Left hindlimb (tissue), 1 donor: ENCODE measurements at regions not wholly inside any gene's neighbourhood (a gene's known extent, or its start where the extent isn't known, plus 50 kb on each side); places are given as distances from the start of the nearest gene placed in this dataset.

Experiments used
- DNase-seq: peaks from one replicate; pipeline ENCODE4 v3.0.0-alpha.2; 2018

DNA sequence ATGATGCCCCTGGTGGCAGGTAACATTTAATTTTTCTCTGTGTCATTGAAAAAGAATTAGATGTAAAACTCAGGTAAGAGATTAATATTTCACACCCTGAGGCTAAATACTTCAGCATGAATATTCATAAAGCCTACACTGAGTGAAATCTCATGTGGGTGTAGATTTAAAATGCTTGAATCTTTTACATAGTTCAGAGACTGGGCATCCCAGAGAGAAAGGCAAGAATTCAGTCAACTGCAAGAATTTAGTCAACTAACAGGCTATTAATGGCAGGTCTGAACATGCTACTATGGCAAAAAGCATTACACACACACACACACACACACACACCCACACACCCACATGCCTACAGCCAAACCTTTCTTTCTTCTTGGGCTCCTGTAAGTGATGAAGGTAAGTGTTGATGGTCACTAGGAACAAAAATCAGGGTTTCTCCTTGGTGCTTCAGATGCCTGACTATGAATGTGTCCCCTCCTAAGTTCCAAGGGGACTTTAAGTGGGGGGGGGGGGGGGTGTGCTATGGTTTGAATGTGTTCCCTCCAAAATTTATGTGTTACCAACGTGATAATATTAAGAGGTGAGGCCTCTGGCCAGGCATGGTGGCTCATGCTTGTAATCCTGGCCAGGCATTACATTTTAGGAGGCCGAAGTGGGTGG lies 63.7 kb upstream of the PSMD7 start:
- no peak for DNase-seq

DNA sequence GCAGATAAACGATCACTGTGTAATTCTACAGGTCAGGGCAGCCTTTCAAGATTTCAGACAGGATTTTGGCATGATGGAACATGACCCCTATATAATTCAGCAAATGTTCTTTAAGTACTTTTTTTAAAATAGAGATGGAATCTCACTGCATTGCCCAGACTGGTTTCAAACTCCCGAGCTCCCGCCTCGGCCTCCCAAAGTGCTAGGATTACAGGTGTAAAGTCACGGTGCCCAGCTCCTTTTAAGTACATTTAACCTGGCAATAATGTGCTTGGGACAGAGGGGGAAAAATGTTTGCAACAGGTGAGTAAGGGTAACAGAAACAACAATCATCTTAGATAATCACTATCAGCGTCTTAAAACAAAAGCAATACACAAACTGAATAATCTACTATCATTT lies 66.5 kb upstream of the PSMD7 start:
- no peak for DNase-seq

DNA sequence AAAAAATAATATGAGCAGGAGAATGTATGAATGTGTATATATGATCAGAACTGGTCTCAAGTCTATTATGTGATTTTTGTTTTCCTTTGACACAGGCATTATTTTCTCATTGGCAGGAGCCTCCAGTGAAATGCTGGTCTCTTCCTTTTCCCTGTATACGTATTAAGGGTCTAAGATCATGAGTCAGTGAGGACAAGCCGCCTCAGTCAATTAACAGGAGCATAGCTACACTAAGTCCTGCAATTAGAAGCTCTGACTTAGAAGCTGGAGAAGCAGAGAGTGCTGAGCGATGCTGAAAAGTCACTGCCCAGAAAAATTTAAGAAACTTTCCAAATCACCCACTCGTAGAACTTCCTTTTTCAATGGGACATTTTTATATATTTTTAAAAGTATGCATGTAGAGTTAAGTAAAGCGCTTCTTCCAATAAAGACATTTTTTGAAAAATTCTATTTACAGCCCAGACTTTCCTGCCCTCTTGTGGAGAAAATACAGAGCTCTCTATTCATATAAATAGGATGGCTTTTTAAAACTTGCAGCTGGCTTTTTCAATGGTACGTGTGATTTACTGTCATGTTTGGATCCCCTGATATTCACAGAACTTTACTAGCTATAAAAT lies 70.2 kb upstream of the PSMD7 start:
- DNase-seq: no peak

DNA sequence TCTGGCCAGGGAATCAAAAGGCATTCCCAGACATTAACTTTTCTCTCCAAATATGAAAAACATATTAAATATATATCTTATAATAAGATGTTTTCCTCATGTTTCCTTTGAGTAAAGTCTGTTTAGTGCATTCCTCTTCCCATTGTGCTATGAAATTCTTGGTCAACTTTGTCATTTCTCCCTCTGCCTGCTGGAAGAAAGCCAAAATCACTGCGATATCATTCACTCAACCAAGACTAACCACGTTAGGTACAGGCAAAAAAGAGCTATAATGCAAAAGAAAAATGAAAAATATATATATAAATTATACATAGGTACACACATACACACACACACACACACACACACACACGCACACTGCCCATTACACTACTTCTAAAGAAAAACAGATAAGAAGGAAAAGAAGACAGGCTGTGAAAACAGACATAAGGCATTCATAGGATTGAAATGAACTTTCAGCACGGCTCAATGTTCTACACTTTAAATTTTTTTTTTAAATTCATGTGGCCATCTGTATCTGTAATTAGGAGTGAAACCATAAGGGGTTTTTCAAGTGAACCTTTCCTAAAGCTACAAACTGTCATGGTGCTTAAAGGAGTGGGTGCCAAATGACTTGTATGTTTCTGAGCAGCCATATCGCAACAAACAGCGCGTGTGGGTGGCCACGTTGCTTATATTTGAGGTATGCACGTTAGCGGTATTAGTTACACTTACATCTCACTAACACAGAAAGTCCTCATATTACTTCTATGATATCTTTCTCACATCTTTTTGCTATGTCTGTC lies 71.6 kb upstream of the PSMD7 start:
- no peak for DNase-seq

DNA sequence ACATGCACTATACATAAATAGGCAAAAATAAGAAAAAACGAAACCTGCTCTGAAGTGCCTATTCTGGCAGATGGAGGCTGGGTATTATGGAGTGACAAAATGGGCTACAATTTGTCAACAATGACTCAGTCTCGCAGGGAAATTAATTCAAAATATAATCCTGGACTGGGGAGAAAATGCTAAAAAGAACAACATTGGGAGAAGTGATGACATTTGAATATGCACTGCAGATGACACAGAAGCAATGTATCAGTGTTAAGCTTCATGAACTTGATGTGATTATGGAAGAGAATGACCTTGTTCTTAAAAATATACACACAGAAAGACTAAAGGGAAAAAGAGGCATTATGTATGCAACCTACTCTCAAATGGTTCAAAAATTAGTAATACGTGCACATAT lies 74.8 kb upstream of the PSMD7 start:
- DNase-seq: no peak

DNA sequence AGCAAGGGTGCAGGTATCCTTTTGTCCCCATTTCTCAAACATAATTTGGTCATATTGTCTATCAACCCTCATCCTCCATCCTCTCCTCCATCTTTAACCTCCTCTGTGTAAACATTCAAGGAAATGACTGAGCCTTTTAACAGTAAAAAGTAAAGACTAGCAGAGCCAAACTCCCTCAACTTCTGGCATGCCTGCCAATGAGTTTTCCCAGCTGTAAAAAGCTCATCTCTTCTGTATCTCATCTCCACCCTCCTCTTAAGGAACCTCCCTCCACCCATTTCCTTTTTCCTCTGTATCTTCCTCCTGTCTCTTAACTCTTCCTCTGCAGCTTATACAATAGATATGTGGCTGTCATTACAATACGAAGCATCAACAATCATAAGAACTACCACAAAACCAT lies 76.9 kb upstream of the PSMD7 start:
- no peak for DNase-seq

DNA sequence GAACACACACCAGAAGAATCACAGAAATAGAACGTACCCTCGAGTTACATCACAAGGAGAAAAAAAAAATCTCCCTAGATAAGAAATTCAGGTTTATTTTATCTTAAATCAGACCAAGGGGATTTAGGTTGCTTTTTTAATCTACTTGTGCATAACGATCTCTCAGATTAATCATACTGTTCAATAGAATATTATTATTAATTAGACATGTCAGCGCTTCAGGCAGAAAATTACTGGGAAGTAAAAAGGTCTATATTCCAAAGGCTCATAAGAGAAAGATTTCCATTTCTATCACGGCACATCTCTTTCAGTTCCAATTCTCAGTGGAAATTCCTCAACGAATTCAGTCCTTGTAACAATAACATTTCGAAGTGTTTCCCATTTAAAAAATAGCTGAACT lies 77.7 kb upstream of the PSMD7 start:
- no peak for DNase-seq

DNA sequence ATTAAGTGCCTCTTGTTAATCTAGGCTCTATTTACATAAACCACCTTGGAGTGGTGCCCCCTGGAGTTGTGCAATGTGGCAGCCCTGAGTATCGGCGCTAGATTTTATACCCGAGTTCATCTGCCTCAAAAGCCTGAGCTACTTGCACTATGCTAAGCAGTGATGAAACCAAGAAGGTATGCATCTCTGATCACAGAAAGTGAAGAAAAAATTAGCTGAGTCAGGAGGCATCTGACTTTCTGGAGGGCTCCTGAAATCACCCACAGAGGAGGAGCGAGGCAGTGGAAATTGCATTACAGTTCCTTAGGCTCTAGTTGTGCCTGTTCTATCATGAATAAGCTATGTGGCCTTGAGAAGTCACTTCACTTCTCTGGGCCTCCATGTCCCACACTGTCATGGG lies 80.3 kb upstream of the PSMD7 start:
- DNase-seq: no peak

DNA sequence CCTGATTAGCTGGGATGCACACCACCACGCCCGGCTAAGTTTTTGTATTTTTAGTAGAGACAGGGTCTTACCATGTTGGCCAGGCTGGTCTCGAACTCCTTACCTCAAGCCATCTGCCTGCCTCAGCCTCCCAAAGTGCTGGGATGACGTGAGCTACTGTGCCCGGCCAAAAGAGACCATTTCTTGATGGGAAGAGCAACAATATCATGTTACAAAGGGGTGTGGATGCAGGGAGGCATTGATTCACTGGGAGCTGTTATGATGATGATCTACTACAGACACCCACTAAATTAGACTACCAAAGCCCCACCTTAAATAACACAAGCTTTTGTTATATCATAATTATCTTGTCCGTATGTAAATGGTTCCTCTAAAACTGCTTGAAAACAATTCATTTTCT lies 81.4 kb upstream of the PSMD7 start:
- no peak for DNase-seq

DNA sequence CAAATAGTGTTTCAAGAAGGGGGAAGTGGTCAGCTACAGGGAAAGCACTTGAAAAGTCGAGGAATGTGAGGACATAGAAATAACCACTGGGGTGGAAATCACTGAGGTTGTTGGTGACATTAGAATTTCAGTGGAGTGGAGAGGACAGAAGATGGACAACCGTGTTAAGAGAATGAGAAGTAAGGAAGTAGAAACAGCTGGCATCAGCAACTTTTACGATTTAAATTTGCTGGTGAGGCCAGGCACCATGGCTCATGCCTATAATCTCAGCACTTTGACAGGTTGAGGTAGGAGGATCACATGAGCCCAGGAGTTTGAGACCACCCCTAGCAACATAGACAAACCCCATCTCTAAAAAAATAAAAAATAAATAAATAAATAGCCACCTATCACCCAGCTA lies 83.2 kb upstream of the PSMD7 start:
- no peak for DNase-seq

DNA sequence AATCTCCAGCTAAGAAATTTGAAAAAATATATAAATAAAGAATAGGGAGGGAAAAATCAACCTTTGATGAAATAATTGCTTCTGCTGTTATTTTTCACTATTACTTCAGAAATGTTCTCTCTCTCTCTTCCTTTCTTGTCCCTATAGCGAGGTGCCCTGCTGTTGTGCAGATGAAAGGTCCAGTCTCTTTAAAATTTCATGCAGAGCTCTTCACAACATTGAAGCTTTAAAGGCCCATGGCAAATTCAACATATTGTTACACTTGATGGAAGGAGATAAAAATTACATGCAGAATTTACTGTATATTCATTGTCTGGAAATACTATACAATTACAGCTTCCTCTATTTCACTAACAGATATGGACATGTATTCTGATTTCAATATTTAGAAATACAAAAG lies 86.4 kb upstream of the PSMD7 start:
- DNase-seq: no peak

DNA sequence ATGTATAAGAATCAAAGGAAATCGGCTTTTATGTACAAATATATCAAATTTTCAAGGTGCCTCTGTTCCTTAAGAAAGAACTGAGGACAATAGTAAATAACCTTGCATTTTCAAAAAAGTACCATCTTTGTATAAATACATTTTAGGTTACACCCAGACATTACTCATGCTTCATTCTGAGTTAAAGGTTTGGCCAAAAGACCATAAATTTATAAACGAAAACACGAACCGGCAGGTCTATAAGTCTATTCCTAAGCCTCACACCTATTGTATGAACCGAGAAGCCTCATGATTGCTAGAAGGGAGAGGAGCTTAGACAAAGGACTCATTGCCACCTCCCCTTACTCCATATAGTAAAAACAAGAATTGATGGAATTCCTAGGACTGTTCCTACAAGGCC lies 94.6 kb upstream of the PSMD7 start:
- DNase-seq: no peak

DNA sequence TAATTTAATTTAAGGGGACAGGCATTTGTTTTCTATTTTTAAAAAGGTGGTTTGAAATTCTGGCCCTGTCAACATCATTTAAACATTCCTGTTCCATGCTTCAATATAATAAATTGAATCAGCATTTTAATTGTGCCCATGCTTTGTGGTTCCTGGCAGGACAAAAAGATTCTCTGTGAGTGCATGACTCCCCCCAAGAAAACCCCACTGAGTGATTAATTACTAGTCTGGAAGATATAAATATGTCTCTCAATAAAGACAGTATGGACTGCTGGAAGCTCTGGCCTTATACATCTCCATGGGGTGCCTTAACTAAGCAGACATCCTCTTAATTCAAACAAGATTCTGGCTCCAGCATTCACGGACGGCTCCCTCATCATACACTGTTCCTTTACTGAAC lies 95.0 kb upstream of the PSMD7 start:
- DNase-seq: no peak

DNA sequence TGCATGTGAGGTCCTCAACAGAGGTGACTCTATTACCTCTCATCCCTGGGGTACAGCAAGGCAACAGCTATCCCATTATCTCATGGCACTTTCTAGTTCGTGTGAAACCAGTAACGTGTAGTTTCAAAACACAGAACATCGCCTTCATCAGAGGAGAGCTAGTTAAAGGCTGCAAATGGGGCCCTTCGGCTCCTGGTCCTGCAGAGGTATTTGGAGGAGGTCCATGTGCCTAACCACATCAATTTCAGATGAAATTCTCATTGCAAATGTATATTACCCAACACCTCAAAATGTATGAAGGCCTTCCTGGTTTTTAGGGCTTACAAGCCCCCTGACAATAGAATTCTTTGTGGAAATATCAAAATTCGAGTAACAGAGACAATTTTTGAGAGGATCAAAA lies 95.7 kb upstream of the PSMD7 start:
- no peak for DNase-seq

DNA sequence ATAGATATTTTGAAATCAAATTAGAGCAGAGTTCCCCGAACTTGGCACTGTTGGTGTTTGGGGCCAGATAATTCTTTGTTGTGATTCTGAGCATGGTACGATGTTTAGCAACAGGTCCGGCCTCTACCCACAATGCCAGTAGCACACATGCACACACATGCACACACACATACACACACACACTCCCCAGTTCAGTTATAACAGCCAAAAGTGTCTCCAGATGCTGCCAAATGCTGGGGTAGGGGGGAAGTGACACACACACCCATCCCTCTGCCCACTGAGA lies 96.8 kb upstream of the PSMD7 start:
- no peak for DNase-seq

DNA sequence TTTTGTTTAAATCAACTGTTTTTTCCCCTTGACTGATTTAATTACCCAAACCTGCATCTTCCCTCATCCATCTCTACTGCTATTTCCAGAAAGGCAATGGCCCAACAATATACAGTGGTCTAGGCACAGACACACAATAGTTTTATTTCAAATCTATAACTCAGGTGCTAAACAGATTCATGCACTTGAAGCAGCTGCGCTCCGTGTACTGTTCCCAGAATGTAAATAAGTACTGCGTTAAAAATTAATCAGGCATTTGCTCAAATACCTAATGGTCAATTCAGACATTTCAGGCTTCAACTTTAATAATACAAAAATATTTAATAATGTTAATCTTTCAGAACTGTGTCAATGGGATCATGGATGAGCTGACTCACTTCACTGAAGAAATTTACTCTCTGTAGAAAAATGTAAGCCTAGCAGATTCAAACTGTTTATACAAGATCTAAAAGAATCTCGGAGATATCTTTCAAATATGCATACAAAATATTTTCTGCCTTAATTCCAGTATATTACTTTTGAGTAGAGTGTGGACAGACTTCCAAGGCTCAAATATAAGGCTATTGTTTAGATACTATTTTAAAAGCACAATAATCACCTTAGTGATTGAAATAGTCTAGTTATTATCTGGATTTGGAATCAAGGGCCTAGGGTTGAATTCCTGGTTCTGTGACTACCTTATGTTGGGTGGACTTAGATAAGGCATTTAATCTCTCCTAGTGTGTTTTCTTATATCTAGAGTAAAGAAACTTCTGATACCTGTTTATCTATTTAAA lies 97.4 kb upstream of the PSMD7 start:
- DNase-seq: no peak

DNA sequence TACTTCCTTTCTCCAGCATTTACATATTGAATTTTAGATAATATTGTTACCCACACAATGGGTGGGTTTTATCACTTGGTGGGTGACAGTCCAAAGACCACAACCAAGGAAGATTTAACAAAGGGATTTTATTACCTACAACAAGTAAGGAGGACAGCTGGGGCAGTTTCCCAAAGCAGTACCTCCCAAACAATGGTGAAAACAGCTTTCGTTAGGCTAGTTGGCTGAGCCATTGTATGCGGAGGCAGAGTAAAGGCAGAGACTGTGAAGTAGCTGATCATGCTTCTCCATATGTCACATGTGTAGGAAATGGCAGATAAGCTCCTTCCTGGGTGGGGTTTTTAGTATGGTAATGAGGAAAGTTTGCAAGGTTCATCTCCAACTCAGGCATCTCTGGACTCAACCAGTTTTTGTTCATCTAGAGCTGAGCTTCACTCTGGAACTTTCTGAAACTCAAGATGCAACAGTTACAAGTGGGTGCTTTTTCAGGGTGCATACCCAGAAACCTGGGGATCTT lies 104.3 kb upstream of the PSMD7 start:
- DNase-seq: no peak

DNA sequence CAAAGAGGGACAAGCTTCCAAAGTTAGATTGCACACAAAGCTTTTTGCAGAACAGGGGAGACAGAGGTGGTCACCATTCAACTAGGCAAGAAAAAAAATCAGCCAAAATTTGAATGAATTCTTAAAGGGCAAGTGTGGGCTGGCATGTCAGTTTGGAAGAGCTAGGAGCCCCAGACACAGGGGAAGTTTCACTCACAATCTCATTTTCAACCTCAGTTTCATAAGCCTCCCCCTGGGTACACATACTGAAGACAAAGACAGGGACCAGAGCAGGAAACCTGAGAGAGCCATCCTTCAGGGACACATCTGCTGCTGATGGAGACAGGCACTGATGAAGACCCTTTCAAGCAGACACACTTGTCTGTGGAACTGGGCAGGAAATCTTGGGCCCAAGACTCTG lies 106.3 kb upstream of the PSMD7 start:
- no peak for DNase-seq

DNA sequence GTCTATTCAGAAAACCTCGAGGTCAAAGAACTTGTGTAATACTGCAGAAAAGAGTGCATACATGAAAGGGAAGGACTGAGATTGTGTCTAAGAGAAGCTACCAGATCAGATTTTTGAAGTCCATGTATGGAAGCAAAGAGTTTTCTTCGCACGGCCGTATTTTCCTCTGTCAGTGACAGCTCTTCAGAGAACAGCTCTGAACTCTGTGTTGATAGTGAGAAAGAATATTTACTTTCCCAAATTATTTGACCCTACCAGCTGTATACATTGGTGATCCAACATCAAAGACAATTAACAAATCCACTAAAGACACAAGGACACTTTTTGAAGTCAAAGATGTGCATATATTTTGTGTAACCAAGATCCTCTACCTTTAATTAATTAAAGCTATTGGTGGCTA lies 107.8 kb upstream of the PSMD7 start:
- DNase-seq: no peak

DNA sequence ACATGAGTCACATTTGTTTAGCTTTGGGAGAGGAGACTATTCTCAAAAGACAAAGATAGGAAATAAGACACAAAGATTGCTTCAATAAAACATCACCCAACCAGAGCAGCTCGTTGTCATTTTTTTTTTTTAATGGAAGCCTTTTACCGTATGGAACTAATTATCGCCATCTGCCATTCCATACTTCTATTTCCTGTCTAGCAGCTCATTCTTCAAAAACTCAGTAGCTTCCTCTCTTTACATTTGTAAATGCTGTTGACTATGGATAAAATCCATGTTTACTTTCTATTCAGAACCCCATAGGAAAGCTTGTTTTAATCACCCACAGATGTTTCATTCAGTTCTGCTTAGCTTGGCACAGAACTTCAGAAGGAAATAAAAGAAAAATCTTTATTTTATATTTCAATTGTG lies 110.0 kb upstream of the PSMD7 start:
- no peak for DNase-seq

DNA sequence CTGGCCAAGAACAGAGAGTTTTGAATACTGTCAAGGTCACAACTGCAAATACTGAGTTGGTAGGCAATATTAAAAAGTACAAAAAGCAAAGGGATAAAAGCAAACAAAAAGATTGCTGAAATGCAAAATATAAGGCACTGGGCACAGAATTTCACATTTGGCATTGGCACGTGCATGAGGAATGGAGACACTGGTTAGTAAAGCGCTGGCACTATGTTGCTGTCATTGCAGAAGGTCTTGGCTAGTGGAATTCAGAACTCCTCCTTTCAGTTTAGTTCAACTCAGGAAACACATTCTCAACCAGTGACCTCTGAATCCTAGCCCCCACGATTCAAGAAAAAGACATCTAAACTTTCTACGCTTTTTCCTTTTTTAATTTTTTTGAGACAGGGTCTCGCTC lies 111.8 kb upstream of the PSMD7 start:
- DNase-seq: no peak

DNA sequence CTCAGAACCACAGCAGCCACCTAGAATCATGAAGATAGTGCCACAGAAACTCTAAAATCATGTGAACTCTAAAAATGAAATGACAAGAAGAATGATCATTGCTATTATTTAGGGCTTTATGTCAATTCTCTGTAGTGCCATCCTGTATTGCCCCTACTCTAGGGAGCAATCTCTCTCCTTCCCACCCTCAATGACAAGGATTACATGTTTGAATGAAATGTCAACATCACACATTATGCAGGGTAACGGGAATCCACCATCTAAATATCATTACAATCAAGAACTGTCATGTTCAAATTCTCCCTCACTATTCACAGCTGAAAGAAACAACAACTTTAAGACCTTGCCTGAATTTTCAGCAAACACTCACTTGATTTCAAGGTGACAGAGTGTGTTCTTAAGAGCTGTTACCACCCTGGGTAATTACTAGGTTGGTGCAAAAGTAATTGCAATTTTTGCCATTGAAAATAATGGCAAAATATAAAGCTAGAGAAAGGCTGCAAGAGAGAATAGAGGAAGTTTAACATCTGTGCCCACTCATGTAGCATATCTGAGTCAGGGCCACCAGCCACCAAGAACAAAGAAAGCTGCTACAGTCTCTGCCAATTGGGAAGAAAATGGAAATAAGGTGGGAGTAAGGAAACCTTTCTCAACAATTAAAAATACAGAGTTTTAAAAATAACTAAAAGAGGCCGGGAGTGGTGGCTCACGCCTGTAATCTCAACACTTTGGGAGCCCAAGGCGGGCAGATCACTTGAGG lies 112.8 kb upstream of the PSMD7 start:
- DNase-seq: no peak
